ENCODE measurements at regions not wholly inside any gene's neighbourhood (a gene's known extent, or its start where the extent isn't known, plus 50 kb on each side); places are given as distances from the start of the nearest gene placed in this dataset.

GRCh38 chr6:17047889-17048288 lies 54.0 kb upstream of the STMND1 start:
- TF ChIP-seq ZNF274 (IDR thresholded peaks at IDR 0.05; ENCODE audit: low read depth, low read length) = no peak
- no peak overlapping the region for H3K4me3 ChIP-seq (ENCODE audit: low read length)

GRCh38 chr6:17045581-17046322 lies 56.1 kb upstream of the STMND1 start:
- no peak overlapping the region for H3K4me3 ChIP-seq (ENCODE audit: low read length)
- TF ChIP-seq ZNF274 (IDR thresholded peaks at IDR 0.05; ENCODE audit: low read depth, low read length) = no peak

DNA sequence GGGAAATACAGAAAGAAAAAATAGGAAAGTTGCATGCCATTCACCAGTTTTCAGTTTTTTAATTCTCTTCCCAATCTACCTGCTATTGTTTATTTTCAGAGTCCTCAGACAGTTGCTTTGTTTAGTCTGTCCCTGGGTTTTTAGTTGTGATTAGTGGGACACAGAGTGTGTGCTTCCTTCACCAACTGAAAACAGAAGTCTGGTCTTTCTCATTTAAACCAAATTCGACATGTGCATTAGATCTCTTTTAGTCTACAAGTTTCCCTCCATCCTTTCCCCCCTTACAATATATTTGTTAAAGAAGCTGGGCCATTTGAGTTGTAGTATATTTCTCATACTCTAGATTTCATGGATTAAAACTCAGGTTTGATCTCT lies 58.7 kb upstream of the STMND1 start:
- no peak overlapping the region for H3K4me3 ChIP-seq (ENCODE audit: low read length)
- TF ChIP-seq ZNF274 (IDR thresholded peaks at IDR 0.05; ENCODE audit: low read depth, low read length) = no peak

GRCh38 chr6:17042422-17043147 lies 59.3 kb upstream of the STMND1 start:
- TF ChIP-seq ZNF274 (IDR thresholded peaks at IDR 0.05; ENCODE audit: low read depth, low read length) = no peak
- H3K4me3 ChIP-seq (ENCODE audit: low read length) = no peak overlapping the region

DNA sequence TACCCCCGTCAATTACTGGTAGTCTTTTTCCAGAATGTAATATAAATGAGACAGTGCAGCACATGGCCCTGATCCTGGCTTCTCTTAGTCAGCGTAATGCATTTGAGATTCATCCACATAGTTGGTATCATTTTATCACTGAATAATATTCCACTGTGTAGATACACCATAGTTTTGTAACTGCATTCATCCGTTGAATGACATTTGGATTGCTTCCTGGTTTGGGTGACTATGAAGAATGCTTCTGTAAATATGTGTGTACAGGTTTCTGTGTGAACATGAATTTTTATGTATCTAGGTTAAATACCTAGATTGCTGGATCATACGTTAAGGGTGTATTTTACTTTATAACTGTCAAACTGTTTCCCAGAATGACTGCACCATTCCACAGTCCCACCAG lies 62.6 kb upstream of the STMND1 start:
- TF ChIP-seq ZNF274 (IDR thresholded peaks at IDR 0.05; ENCODE audit: low read depth, low read length) = no peak
- H3K4me3 ChIP-seq (ENCODE audit: low read length) = no peak overlapping the region

- H3K4me3 ChIP-seq (ENCODE audit: low read length) = no peak overlapping the region
- no peak for TF ChIP-seq ZNF274 (IDR thresholded peaks at IDR 0.05; ENCODE audit: low read depth, low read length)
Observed at GRCh38 chr6:17038316-17038715, 63.5 kb upstream of the STMND1 start.

DNA sequence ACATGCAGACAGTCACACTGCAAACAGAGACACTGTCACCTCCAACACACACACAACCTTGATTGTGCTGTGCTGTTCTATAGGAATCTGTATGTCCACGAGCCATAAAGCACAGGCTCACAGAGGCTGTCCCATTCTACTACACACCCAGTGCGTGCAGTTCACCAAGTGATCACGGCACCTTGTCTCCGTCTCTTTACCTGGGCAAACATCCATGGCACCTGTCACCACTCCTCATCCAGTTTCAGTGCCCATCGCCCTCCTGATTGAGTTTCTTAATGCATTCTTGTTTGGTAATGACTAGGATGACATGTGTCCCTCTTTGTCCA lies 65.8 kb upstream of the STMND1 start:
- H3K4me3 ChIP-seq (ENCODE audit: low read length) = no peak overlapping the region
- no peak for TF ChIP-seq ZNF274 (IDR thresholded peaks at IDR 0.05; ENCODE audit: low read depth, low read length)

- no peak overlapping the region for H3K4me3 ChIP-seq (ENCODE audit: low read length)
- TF ChIP-seq ZNF274 (IDR thresholded peaks at IDR 0.05; ENCODE audit: low read depth, low read length) = no peak
Observed at GRCh38 chr6:17035257-17036064, 66.4 kb upstream of the STMND1 start.

GRCh38 chr6:17033746-17034145 lies 68.1 kb upstream of the STMND1 start:
- H3K4me3 ChIP-seq (ENCODE audit: low read length) = no peak overlapping the region
- TF ChIP-seq ZNF274 (IDR thresholded peaks at IDR 0.05; ENCODE audit: low read depth, low read length) = no peak

GRCh38 chr6:17032988-17033634 lies 68.7 kb upstream of the STMND1 start:
- no peak for TF ChIP-seq ZNF274 (IDR thresholded peaks at IDR 0.05; ENCODE audit: low read depth, low read length)
- no peak overlapping the region for H3K4me3 ChIP-seq (ENCODE audit: low read length)

GRCh38 chr6:17032590-17032987 lies 69.3 kb upstream of the STMND1 start:
- H3K4me3 ChIP-seq (ENCODE audit: low read length) = no peak overlapping the region
- no peak for TF ChIP-seq ZNF274 (IDR thresholded peaks at IDR 0.05; ENCODE audit: low read depth, low read length)

DNA sequence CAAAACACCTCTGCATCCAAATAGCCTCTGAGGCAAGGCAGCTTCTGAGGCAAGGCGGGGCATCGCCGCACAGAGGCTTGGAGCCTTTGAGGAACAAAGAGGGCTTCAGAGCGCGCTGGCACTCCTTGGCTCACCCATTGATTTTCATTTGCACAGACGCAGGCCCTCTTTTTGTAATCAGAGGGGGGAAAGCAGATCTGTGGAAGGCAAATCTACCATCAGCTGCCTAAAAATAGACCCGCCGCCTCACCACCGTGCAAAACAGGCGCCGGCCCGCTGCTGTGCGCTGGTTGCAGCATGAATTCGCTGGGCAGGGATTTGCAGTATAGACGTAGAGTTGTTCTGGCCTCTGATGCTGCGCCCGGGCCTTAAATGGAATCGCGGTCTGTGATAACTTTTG lies 69.9 kb upstream of the STMND1 start:
- TF ChIP-seq ZNF274 (IDR thresholded peaks at IDR 0.05; ENCODE audit: low read depth, low read length) = no peak

DNA sequence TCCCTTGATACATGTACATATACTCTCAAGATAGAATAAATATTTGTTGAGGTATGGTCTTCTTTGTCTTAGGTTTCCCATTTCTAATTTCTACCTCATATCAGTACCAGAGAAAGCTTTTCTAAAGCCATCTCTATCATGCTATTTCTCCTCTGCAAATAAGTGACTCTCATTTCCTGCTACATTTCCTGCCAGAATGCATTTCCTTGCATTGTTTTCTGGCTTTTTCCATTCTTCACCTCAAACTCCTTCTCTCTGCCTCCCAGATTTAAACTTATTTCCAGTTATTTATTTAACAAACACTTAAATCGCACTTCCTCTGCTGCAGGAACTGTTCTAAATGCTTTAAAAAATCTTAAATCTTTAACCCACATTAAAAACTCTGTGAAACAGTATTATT lies 74.4 kb upstream of the STMND1 start:
- no peak overlapping the region for H3K4me3 ChIP-seq (ENCODE audit: low read length)
- no peak for TF ChIP-seq ZNF274 (IDR thresholded peaks at IDR 0.05; ENCODE audit: low read depth, low read length)

More for the DNA sequence above, 69.9 kb upstream of the STMND1 start:
- no peak overlapping the region for H3K4me3 ChIP-seq (ENCODE audit: low read length)

GRCh38 chr6:17022604-17023003 lies 79.2 kb upstream of the STMND1 start:
- no peak for TF ChIP-seq ZNF274 (IDR thresholded peaks at IDR 0.05; ENCODE audit: low read depth, low read length)
- H3K4me3 ChIP-seq (ENCODE audit: low read length) = no peak overlapping the region

All from GM08714 (cell line).